Stomach (tissue), 8 donors: ENCODE measurements at regions not wholly inside any gene's neighbourhood (a gene's known extent, or its start where the extent isn't known, plus 50 kb on each side); places are given as distances from the start of the nearest gene placed in this dataset.
A peak's percentile ranks its signal among the peaks of the same experiment; 100 is the strongest.

ENCODE experiments used
- DNase-seq, 2 donors: peaks; one replicate each; pipeline versions ENCODE4 v3.0.0 to v3.0.0-alpha.2; 2013 to 2019
- H3K27ac ChIP-seq, 5 donors: fragments of 200-600 bp in 4 of 5; sonication (generic) in 4 of 5; one replicate each; pipeline ENCODE4 v1.5.1; 2013 to 2019; ENCODE audit warnings: mild to moderate bottlenecking in 1 of 5, moderate library complexity in 1 of 5
- H3K27me3 ChIP-seq, 3 donors: fragments of 200-600 bp; sonication (generic); one replicate each; pipeline ENCODE4 v1.5.1; 2017 to 2019; ENCODE audit warnings: mixed run types in 1 of 3
- H3K36me3 ChIP-seq, 4 donors: fragments of 200-600 bp; sonication (generic); 1 replicate in 3 of 4; 2 replicates in 1 of 4; pipeline ENCODE4 v1.5.1; 2016 to 2019
- H3K4me1 ChIP-seq, 4 donors: fragments of 200-600 bp; sonication (generic); one replicate each; pipeline ENCODE4 v1.5.1; 2016 to 2019
- H3K4me3 ChIP-seq, 4 donors: fragments of 200-600 bp; sonication (generic) in 3 of 4; one replicate each; pipeline ENCODE4 v1.5.1; 2016 to 2019; ENCODE audit warnings: mild to moderate bottlenecking in 1 of 4
- H3K9me3 ChIP-seq, 4 donors: fragments of 200-600 bp; sonication (generic); one replicate each; pipeline ENCODE4 v1.5.1; 2016 to 2019
- CTCF ChIP-seq, 7 experiments: fragments of 450-650 bp in 4 of 7; fragments of 200-600 bp in 3 of 7; sonication (generic) in 3 of 7; IDR thresholded peaks; one replicate each; pipeline ENCODE4 v1.5.1; 2016 to 2019; ENCODE audit warnings: antibody characterized with exemption in 7 of 7, control low read depth in 2 of 7, mild to moderate bottlenecking in 1 of 7
- EP300 ChIP-seq: sonication (generic); formaldehyde crosslinking; IDR thresholded peaks from one replicate; pipeline ENCODE4 v1.6.1; 2017; ENCODE audit warnings: antibody characterized with exemption
- POLR2A ChIP-seq, 4 donors: fragments of 450-650 bp; IDR thresholded peaks; one replicate each; pipeline ENCODE4 v1.6.1; 2016; ENCODE audit warnings: antibody characterized with exemption in 4 of 4, control low read depth in 2 of 4, mild to moderate bottlenecking in 1 of 4, moderate library complexity in 1 of 4
- POLR2AphosphoS5 ChIP-seq, 3 donors: sonication (generic); formaldehyde crosslinking; IDR thresholded peaks; one replicate each; pipeline ENCODE4 v1.6.1; 2016; ENCODE audit warnings: antibody characterized with exemption in 3 of 3
- WGBS, 5 donors: extraction: QIAGEN DNeasy Blood & Tissue Kit in 3 of 5; methylation state at CpG; one replicate each; pipeline versions ENCODE4 v1.1.5 to v1.1.7; 2013 to 2018; 5-methylcytosine and 5-hydroxymethylcytosine counted together
- intact Hi-C: fragments of 100-400 bp; cut with DNase I; formaldehyde crosslinking; loops from one replicate; pipeline ENCODE4 v1.15.1; 2023; ENCODE audit warnings: low total_unique reads
- donor health status: healthy with polysubstance abuse.
- donor health status: Bipolar disorder and iron deficiency.
- donor health status: healthy.

GRCh38 chr12:93106910-93107309 lies 177.8 kb upstream of the EEA1 start:
- WGBS, 5 donors: 49 to 70% (median 54%) methylated on average over 2 of the region's 2 CpGs
- no peaks in the 10 kb centered on the region for H3K9me3 ChIP-seq
- H3K4me3 ChIP-seq: no peak overlapping the region
- peaks cover 0 to 17% (median 5%) of the 10 kb centered on the region in 4 donors for H3K4me1 ChIP-seq
- no peak for DNase-seq
- no peaks in the 10 kb centered on the region for H3K36me3 ChIP-seq
- no peaks in the 10 kb centered on the region for H3K27me3 ChIP-seq
- TF ChIP-seq POLR2A (IDR thresholded peaks at IDR 0.05): no peak
- no peak for TF ChIP-seq CTCF (IDR thresholded peaks at IDR 0.05)
- intact Hi-C loops: no loop called here
- peak overlapping the region in 1 of 5 donors; percentile 26 for H3K27ac ChIP-seq

GRCh38 chr12:93107514-93108312 lies 178.6 kb upstream of the EEA1 start:
- no peaks in the 10 kb centered on the region for H3K27me3 ChIP-seq
- no peaks in the 10 kb centered on the region for H3K36me3 ChIP-seq
- H3K4me3 ChIP-seq: no peak overlapping the region
- peaks cover 0 to 17% (median 5%) of the 10 kb centered on the region in 4 donors for H3K4me1 ChIP-seq
- WGBS, 5 donors: 56 to 67% (median 61%) methylated on average over 5 of the region's 5 CpGs
- intact Hi-C loops: no loop called here
- no peak for DNase-seq
- TF ChIP-seq EP300 (no peak), POLR2A (IDR thresholded peaks at IDR 0.05) (no peak), POLR2AphosphoS5 (IDR thresholded peaks at IDR 0.05) (no peak), CTCF (IDR thresholded peaks at IDR 0.05) (no peak)
- peak overlapping the region in 1 of 5 donors; percentile 62 for H3K27ac ChIP-seq
- H3K9me3 ChIP-seq: no peaks in the 10 kb centered on the region

GRCh38 chr12:93108985-93109384 lies 179.9 kb upstream of the EEA1 start:
- DNase-seq: no peak
- Histone ChIP-seq H3K4me1 (peaks cover 0 to 19% (median 9%) of the 10 kb centered on the region in 4 donors), H3K36me3 (no peaks in the 10 kb centered on the region), H3K4me3 (no peak overlapping the region), H3K27me3 (no peaks in the 10 kb centered on the region), H3K27ac (peak overlapping the region in 2 of 5 donors; percentile 11 to 62), H3K9me3 (no peaks in the 10 kb centered on the region)
- intact Hi-C loops: no loop called here
- no peak for TF ChIP-seq EP300
- no peak for TF ChIP-seq POLR2AphosphoS5 (IDR thresholded peaks at IDR 0.05)
- TF ChIP-seq POLR2A (IDR thresholded peaks at IDR 0.05): no peak
- TF ChIP-seq CTCF (IDR thresholded peaks at IDR 0.05): no peak
- WGBS, 5 donors: 46 to 72% (median 62%) methylated on average over 3 of the region's 3 CpGs

- intact Hi-C loops: no loop called here
- Histone ChIP-seq H3K4me3 (no peak overlapping the region), H3K4me1 (peaks cover 0 to 23% (median 9%) of the 10 kb centered on the region in 4 donors), H3K36me3 (no peaks in the 10 kb centered on the region), H3K27ac (peak overlapping the region in 2 of 5 donors; percentile 22 to 62), H3K27me3 (no peaks in the 10 kb centered on the region), H3K9me3 (no peaks in the 10 kb centered on the region)
- peak in 1 of 3 donors; percentile 30 for TF ChIP-seq POLR2AphosphoS5 (IDR thresholded peaks at IDR 0.05)
- no peak for TF ChIP-seq CTCF (IDR thresholded peaks at IDR 0.05)
- no peak for TF ChIP-seq POLR2A (IDR thresholded peaks at IDR 0.05)
- no peak for TF ChIP-seq EP300
- no peak for DNase-seq
- 60 to 80% (median 76%) methylated on average over 4 of the region's 4 CpGs for WGBS, 5 donors
These were observed 180.6 kb upstream of the EEA1 start for GRCh38 chr12:93109551-93110203.
